Natural killer cell (primary cell): ENCODE measurements at regions not wholly inside any gene's neighbourhood (a gene's known extent, or its start where the extent isn't known, plus 50 kb on each side); places are given as distances from the start of the nearest gene placed in this dataset.

Source experiments
- ATAC-seq, 3 donors: fragments of 150-1000 bp in 2 of 3; fragments of 200-7000 bp in 1 of 3; cut with Tn5 transposase; 1 replicate in 1 of 3; 2 replicates in 2 of 3; pipeline ENCODE4 v1.10.0; 2021; ENCODE audit warnings: mild to moderate bottlenecking in 2 of 3, moderate library complexity in 2 of 3
- DNase-seq, 2 donors: peaks; one replicate each; pipeline versions ENCODE4 v3.0.0 to v3.0.0-alpha.2; 2013 to 2021; ENCODE audit warnings: mixed read lengths in 1 of 2
- H3K27ac ChIP-seq: one replicate; pipeline ENCODE4 v1.5.1; 2013; ENCODE audit warnings: mild to moderate bottlenecking, low read length
- H3K27me3 ChIP-seq: one replicate; pipeline ENCODE4 v1.6.1; 2013; ENCODE audit warnings: low read length; ENCODE audit not compliant: control insufficient read depth, insufficient read depth
- H3K36me3 ChIP-seq: one replicate; pipeline ENCODE4 v1.6.1; 2013; ENCODE audit warnings: low read length; ENCODE audit not compliant: control insufficient read depth, insufficient read depth
- H3K4me1 ChIP-seq: one replicate; pipeline ENCODE4 v1.6.1; 2013; ENCODE audit warnings: low read length; ENCODE audit not compliant: control insufficient read depth, insufficient read depth
- H3K4me3 ChIP-seq: one replicate; pipeline ENCODE4 v1.5.1; 2013; ENCODE audit warnings: low read length
- H3K9me3 ChIP-seq: one replicate; pipeline ENCODE4 v1.6.1; 2013; ENCODE audit warnings: low read length; ENCODE audit not compliant: control insufficient read depth, insufficient read depth
- H3K27ac Mint-ChIP-seq, 2 donors: one replicate each; pipeline ENCODE4 v1.8.0; 2022; ENCODE audit warnings: mild to moderate bottlenecking in 2 of 2, mixed read lengths in 2 of 2, moderate library complexity in 1 of 2
- H3K27me3 Mint-ChIP-seq, 2 donors: one replicate each; pipeline ENCODE4 v1.8.0; 2022; ENCODE audit warnings: low read depth in 2 of 2, mixed read lengths in 2 of 2
- H3K36me3 Mint-ChIP-seq: one replicate; pipeline ENCODE4 v1.8.0; 2022; ENCODE audit warnings: mixed read lengths
- H3K4me1 Mint-ChIP-seq, 2 donors: one replicate each; pipeline ENCODE4 v1.8.0; 2022; ENCODE audit warnings: mixed read lengths in 2 of 2
- H3K4me3 Mint-ChIP-seq: one replicate; pipeline ENCODE4 v1.8.0; 2022; ENCODE audit warnings: mild to moderate bottlenecking, moderate library complexity, mixed read lengths
- H3K9me3 Mint-ChIP-seq, 2 donors: one replicate each; pipeline ENCODE4 v1.8.0; 2022; ENCODE audit warnings: mixed read lengths in 2 of 2
- WGBS: methylation state at CpG from one replicate; pipeline ENCODE4 v1.1.7; 2013; ENCODE audit warnings: missing lambda C conversion rate; ENCODE audit not compliant: insufficient coverage; 5-methylcytosine and 5-hydroxymethylcytosine counted together
- intact Hi-C: fragments of 100-400 bp; cut with micrococcal nuclease; formaldehyde crosslinking; loops from one replicate; pipeline ENCODE4 v1.14.2; 2022
- TF ChIP-seq, protein P1 (sequence below): fragments of 200-600 bp; IDR thresholded peaks from one replicate; pipeline ENCODE4 v1.8.0; 2022; ENCODE audit warnings: antibody characterized with exemption

DNA sequence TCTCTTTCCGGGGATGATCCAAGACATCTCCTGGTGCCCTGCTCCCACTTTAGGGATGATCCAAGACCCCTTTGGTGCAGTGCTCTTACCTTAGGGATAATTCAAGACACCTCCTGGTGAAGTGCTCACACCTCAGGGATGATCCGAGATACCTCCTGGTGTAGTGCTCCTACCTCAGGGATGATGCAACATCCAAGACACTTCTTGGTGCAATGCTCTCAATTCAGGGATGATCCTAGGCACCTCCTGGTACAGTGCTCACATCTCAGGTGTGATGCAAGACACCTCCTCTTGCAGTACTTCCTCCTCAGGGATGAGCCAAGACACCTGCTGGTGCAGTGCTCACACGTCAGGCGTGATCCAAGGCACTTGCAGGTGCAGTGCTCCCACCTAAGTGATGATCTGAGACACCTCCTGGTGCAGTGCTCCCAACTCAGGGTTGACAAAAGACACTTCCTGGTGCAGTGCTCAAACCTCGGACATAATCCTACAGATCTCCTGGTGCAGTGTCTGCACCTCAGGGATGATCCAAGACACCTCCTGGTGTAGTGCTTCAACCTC, 122.3 kb downstream of the ASB1 start:
- Histone ChIP-seq H3K27ac (no peak overlapping the region), H3K36me3 (no peaks in the 10 kb centered on the region), H3K4me3 (no peak overlapping the region), H3K27me3 (no peaks in the 10 kb centered on the region), H3K4me1 (no peaks in the 10 kb centered on the region), H3K9me3 (peaks cover 11% of the 10 kb centered on the region)
- Mint-ChIP-seq H3K27ac (no peak overlapping the region), H3K4me3 (no peak overlapping the region), H3K27me3 (no peaks in the 10 kb centered on the region), H3K9me3 (peaks cover 2 to 3% of the 10 kb centered on the region in 2 donors), H3K4me1 (no peaks in the 10 kb centered on the region), H3K36me3 (no peaks in the 10 kb centered on the region)
- ATAC-seq: no peak
- TF ChIP-seq, protein P1, sequence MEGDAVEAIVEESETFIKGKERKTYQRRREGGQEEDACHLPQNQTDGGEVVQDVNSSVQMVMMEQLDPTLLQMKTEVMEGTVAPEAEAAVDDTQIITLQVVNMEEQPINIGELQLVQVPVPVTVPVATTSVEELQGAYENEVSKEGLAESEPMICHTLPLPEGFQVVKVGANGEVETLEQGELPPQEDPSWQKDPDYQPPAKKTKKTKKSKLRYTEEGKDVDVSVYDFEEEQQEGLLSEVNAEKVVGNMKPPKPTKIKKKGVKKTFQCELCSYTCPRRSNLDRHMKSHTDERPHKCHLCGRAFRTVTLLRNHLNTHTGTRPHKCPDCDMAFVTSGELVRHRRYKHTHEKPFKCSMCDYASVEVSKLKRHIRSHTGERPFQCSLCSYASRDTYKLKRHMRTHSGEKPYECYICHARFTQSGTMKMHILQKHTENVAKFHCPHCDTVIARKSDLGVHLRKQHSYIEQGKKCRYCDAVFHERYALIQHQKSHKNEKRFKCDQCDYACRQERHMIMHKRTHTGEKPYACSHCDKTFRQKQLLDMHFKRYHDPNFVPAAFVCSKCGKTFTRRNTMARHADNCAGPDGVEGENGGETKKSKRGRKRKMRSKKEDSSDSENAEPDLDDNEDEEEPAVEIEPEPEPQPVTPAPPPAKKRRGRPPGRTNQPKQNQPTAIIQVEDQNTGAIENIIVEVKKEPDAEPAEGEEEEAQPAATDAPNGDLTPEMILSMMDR: no peak
- intact Hi-C loops: no loop called here
- DNase-seq: no peak
- WGBS: 92% methylated on average over 5 of the region's 5 CpGs

DNA sequence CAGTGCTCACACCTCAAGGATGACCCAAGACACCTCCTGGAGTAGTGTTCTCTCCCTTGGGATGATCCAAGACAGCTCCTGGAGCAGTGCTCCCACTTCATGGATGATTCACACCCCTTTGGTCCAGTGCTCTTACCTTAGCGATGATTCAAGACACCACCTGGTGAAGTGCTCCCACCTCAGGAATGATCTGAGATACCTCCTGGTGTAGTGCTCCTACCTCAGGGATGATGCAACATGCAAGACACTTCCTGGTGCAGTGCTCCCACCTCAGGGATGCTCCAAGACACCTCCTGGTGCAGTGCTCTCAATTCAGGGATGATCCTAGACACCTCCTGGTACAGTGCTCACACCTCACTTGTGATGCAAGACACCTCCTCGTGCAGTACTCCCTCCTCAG, 123.1 kb downstream of the ASB1 start:
- Mint-ChIP-seq H3K27ac (no peak overlapping the region), H3K4me3 (no peak overlapping the region), H3K27me3 (peaks cover 0 to 6% of the 10 kb centered on the region in 2 donors), H3K9me3 (peaks cover 2 to 3% of the 10 kb centered on the region in 2 donors), H3K36me3 (no peaks in the 10 kb centered on the region), H3K4me1 (no peaks in the 10 kb centered on the region)
- ATAC-seq (no peak), DNase-seq (no peak)
- TF ChIP-seq, protein P1: no peak
- Histone ChIP-seq H3K4me3 (no peak overlapping the region), H3K4me1 (no peaks in the 10 kb centered on the region), H3K9me3 (peaks cover 11% of the 10 kb centered on the region), H3K36me3 (no peaks in the 10 kb centered on the region), H3K27me3 (no peaks in the 10 kb centered on the region), H3K27ac (no peak overlapping the region)
- WGBS: 88% methylated on average over 2 of the region's 2 CpGs
- intact Hi-C loops: no loop called here

DNA sequence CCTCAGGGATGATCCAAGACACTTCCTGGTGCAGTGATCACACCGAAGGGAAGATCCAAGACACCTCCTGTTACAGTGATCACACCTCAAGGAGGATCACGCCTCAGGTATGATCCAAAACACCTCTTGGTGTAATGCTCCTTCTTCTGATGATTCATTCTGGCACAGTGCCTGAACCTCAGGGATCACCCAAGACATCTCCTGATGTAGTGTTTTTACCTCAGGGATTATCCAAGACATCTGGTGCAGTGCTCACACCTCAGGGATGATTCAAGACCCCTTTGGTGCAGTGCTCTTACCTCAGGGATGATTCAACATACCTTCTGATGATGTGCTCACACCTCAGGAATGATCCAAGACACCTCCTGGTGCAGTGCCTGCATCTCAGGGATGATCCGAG, 124.4 kb downstream of the ASB1 start:
- Histone ChIP-seq H3K9me3 (peaks cover 11% of the 10 kb centered on the region), H3K4me3 (no peak overlapping the region), H3K27ac (no peak overlapping the region), H3K4me1 (no peaks in the 10 kb centered on the region), H3K36me3 (no peaks in the 10 kb centered on the region), H3K27me3 (no peaks in the 10 kb centered on the region)
- Mint-ChIP-seq H3K4me1 (no peaks in the 10 kb centered on the region), H3K9me3 (peaks cover 2 to 3% of the 10 kb centered on the region in 2 donors), H3K27ac (no peak overlapping the region), H3K36me3 (no peaks in the 10 kb centered on the region), H3K27me3 (peaks cover 0 to 8% of the 10 kb centered on the region in 2 donors), H3K4me3 (no peak overlapping the region)
- ATAC-seq: no peak
- TF ChIP-seq, protein P1: no peak
- DNase-seq: no peak
- intact Hi-C loops: no loop called here
- 89% methylated on average over 3 of the region's 3 CpGs for WGBS

GRCh38 chr2:238552226-238552625, 125.5 kb downstream of the ASB1 start:
- WGBS: 93% methylated on average over 4 of the region's 5 CpGs
- Histone ChIP-seq H3K4me1 (no peaks in the 10 kb centered on the region), H3K27ac (no peak overlapping the region), H3K4me3 (no peak overlapping the region), H3K27me3 (no peaks in the 10 kb centered on the region), H3K9me3 (peaks cover 11% of the 10 kb centered on the region), H3K36me3 (no peaks in the 10 kb centered on the region)
- H3K27ac Mint-ChIP-seq: no peak overlapping the region
- no peak for DNase-seq
- H3K4me1 Mint-ChIP-seq: no peaks in the 10 kb centered on the region
- TF ChIP-seq, protein P1: no peak
- intact Hi-C loops: no loop called here
- H3K9me3 Mint-ChIP-seq: peaks cover 2 to 3% of the 10 kb centered on the region in 2 donors
- peaks cover 0 to 8% of the 10 kb centered on the region in 2 donors for H3K27me3 Mint-ChIP-seq
- no peak for ATAC-seq
- no peak overlapping the region for H3K4me3 Mint-ChIP-seq
- H3K36me3 Mint-ChIP-seq: no peaks in the 10 kb centered on the region
